Mesenchymal stem cell (in vitro differentiated cells and primary cell): ENCODE measurements at regions not wholly inside any gene's neighbourhood (a gene's known extent, or its start where the extent isn't known, plus 50 kb on each side); places are given as distances from the start of the nearest gene placed in this dataset.

Experiments
- DNase-seq: peaks from one replicate; pipeline ENCODE4 v3.0.0-alpha.2; 2013
- H2AFZ ChIP-seq: one replicate; pipeline ENCODE4 v1.6.1; 2013; ENCODE audit warnings: low read depth, mild to moderate bottlenecking, control low read depth, inconsistent platforms, low read length, moderate library complexity
- H2AK5ac ChIP-seq: 2 replicates; pipeline ENCODE4 v1.6.1; 2013; ENCODE audit warnings: low read length, moderate library complexity, mild to moderate bottlenecking, inconsistent platforms; ENCODE audit not compliant: severe bottlenecking
- H2BK120ac ChIP-seq: one replicate; pipeline ENCODE4 v1.6.1; 2013; ENCODE audit warnings: low read depth, mild to moderate bottlenecking, inconsistent platforms, low read length, moderate library complexity
- H2BK12ac ChIP-seq, 2 experiments: one replicate each; pipeline ENCODE4 v1.6.1; 2013; ENCODE audit warnings: inconsistent platforms in 2 of 2, low read length in 2 of 2, mild to moderate bottlenecking in 2 of 2, moderate library complexity in 2 of 2, control low read depth in 1 of 2
- H2BK15ac ChIP-seq: one replicate; pipeline ENCODE4 v1.6.1; 2013; ENCODE audit warnings: mild to moderate bottlenecking, low read depth, inconsistent platforms; ENCODE audit not compliant: poor library complexity, severe bottlenecking
- H2BK5ac ChIP-seq: 2 replicates; pipeline ENCODE4 v1.6.1; 2013; ENCODE audit warnings: low read depth, mild to moderate bottlenecking, low read length, control low read depth, inconsistent platforms; ENCODE audit not compliant: poor library complexity, severe bottlenecking
- H3K14ac ChIP-seq, 2 experiments: one replicate each; pipeline ENCODE4 v1.6.1; 2013; ENCODE audit warnings: inconsistent platforms in 2 of 2, low read length in 2 of 2, control low read depth in 1 of 2, mild to moderate bottlenecking in 1 of 2, moderate library complexity in 1 of 2
- H3K18ac ChIP-seq, 2 experiments: one replicate each; pipeline ENCODE4 v1.6.1; 2013; ENCODE audit warnings: inconsistent platforms in 2 of 2, low read length in 2 of 2, control low read depth in 1 of 2, low read depth in 1 of 2, mild to moderate bottlenecking in 1 of 2
- H3K23ac ChIP-seq, 2 experiments: one replicate each; pipeline ENCODE4 v1.6.1; 2013; ENCODE audit warnings: inconsistent platforms in 2 of 2, low read length in 2 of 2, mild to moderate bottlenecking in 2 of 2, moderate library complexity in 2 of 2, control low read depth in 1 of 2
- H3K27ac ChIP-seq: 2 replicates; pipeline ENCODE4 v1.5.1; 2013; ENCODE audit warnings: mild to moderate bottlenecking, moderate library complexity, low read length, control low read depth, inconsistent platforms; ENCODE audit not compliant: poor library complexity, severe bottlenecking
- H3K27me3 ChIP-seq, 2 experiments: 2 replicates each; pipeline versions ENCODE4 v1.6.1 to v1.7.0; 2013; ENCODE audit warnings: low read length in 2 of 2, mild to moderate bottlenecking in 2 of 2, moderate library complexity in 2 of 2, control low read depth in 1 of 2, inconsistent platforms in 1 of 2; ENCODE audit not compliant: control insufficient read depth in 1 of 2, insufficient read depth in 1 of 2
- H3K36me3 ChIP-seq, 2 experiments: 2 replicates each; pipeline versions ENCODE4 v1.6.1 to v1.7.0; 2013; ENCODE audit warnings: low read length in 2 of 2, control low read depth in 1 of 2, inconsistent platforms in 1 of 2, low read depth in 1 of 2, mild to moderate bottlenecking in 1 of 2; ENCODE audit not compliant: insufficient read depth in 2 of 2, control insufficient read depth in 1 of 2
- H3K4ac ChIP-seq, 2 experiments: one replicate each; pipeline ENCODE4 v1.6.1; 2013; ENCODE audit warnings: inconsistent platforms in 2 of 2, low read length in 2 of 2, mild to moderate bottlenecking in 2 of 2, moderate library complexity in 2 of 2, control low read depth in 1 of 2, low read depth in 1 of 2
- H3K4me1 ChIP-seq: 2 replicates; pipeline ENCODE4 v1.6.1; 2013; ENCODE audit warnings: low read depth, low read length, control low read depth; ENCODE audit not compliant: control insufficient read depth, insufficient read depth
- H3K4me2 ChIP-seq: 2 replicates; pipeline ENCODE4 v1.6.1; 2013; ENCODE audit warnings: low read length, mild to moderate bottlenecking, inconsistent platforms; ENCODE audit not compliant: poor library complexity, severe bottlenecking
- H3K4me3 ChIP-seq, 2 experiments: 2 replicates each; pipeline versions ENCODE4 v1.5.1 to v1.7.0; 2013; ENCODE audit warnings: low read length in 2 of 2, mild to moderate bottlenecking in 2 of 2, control low read depth in 1 of 2, low read depth in 1 of 2; ENCODE audit not compliant: insufficient read depth in 1 of 2
- H3K79me1 ChIP-seq: replicated peaks from 2 replicates; pipeline ENCODE4 v1.6.1; 2013; ENCODE audit warnings: mild to moderate bottlenecking, control low read depth, low read length, inconsistent platforms; ENCODE audit not compliant: poor library complexity, severe bottlenecking
- H3K9ac ChIP-seq: 2 replicates; pipeline ENCODE4 v1.7.0; 2013; ENCODE audit warnings: mild to moderate bottlenecking, low read length, moderate library complexity
- H3K9me3 ChIP-seq: 2 replicates; pipeline ENCODE4 v1.7.0; 2013; ENCODE audit warnings: mild to moderate bottlenecking, low read length; ENCODE audit not compliant: control insufficient read depth
- H4K8ac ChIP-seq: one replicate; pipeline ENCODE4 v1.6.1; 2013; ENCODE audit warnings: inconsistent platforms, mild to moderate bottlenecking, low read length, moderate library complexity
- H4K91ac ChIP-seq: one replicate; pipeline ENCODE4 v1.6.1; 2013; ENCODE audit warnings: mild to moderate bottlenecking, low read length, inconsistent platforms
- WGBS: methylation state at CpG from one replicate; pipeline ENCODE4 v1.1.7; 2013; ENCODE audit warnings: mixed read lengths; 5-methylcytosine and 5-hydroxymethylcytosine counted together

- Histone ChIP-seq H3K27ac (no peak overlapping the region), H2AK5ac (no peak overlapping the region), H2BK120ac (no peak overlapping the region), H3K18ac (no peak overlapping the region), H3K27me3 (peaks cover 0 to 22% of the 10 kb centered on the region in 2 experiments), H3K36me3 (no peaks in the 10 kb centered on the region), H3K14ac (no peak overlapping the region), H2BK12ac (no peak overlapping the region), H2AFZ (no peak overlapping the region), H3K9me3 (peaks cover 10% of the 10 kb centered on the region), H3K4me1 (no peaks in the 10 kb centered on the region), H4K91ac (no peak overlapping the region), H3K9ac (no peak overlapping the region), H3K79me1 (no peaks in the 10 kb centered on the region), H4K8ac (no peak overlapping the region), H2BK5ac (no peak overlapping the region), H3K4me2 (no peak overlapping the region), H3K4me3 (no peak overlapping the region), H3K4ac (no peak overlapping the region), H3K23ac (no peak overlapping the region), H2BK15ac (no peak overlapping the region)
- 66% methylated on average over 11 of the region's 11 CpGs for WGBS
- no peak for DNase-seq
Observed at GRCh38 chr5:4929092-4929655, 211.0 kb upstream of the ADAMTS16 start.

GRCh38 chr5:4939042-4939781, 200.9 kb upstream of the ADAMTS16 start:
- DNase-seq: no peak
- Histone ChIP-seq H3K27ac (no peak overlapping the region), H2BK15ac (no peak overlapping the region), H3K4ac (no peak overlapping the region), H3K4me1 (no peaks in the 10 kb centered on the region), H3K36me3 (no peaks in the 10 kb centered on the region), H4K91ac (no peak overlapping the region), H3K9me3 (no peaks in the 10 kb centered on the region), H2AFZ (no peak overlapping the region), H3K4me2 (no peak overlapping the region), H3K79me1 (no peaks in the 10 kb centered on the region), H3K14ac (no peak overlapping the region), H2BK120ac (no peak overlapping the region), H3K23ac (no peak overlapping the region), H2BK5ac (no peak overlapping the region), H2AK5ac (no peak overlapping the region), H2BK12ac (no peak overlapping the region), H3K18ac (no peak overlapping the region), H4K8ac (no peak overlapping the region), H3K4me3 (no peak overlapping the region), H3K27me3 (peaks cover 0 to 53% of the 10 kb centered on the region in 2 experiments), H3K9ac (no peak overlapping the region)
- WGBS: 85% methylated on average over 13 of the region's 15 CpGs

- no peak overlapping the region for H2BK15ac ChIP-seq
- no peak overlapping the region for H3K4me3 ChIP-seq
- H3K9ac ChIP-seq: no peak overlapping the region
- no peaks in the 10 kb centered on the region for H3K9me3 ChIP-seq
- H3K4ac ChIP-seq: no peak overlapping the region
- H2BK5ac ChIP-seq: no peak overlapping the region
- H2BK12ac ChIP-seq: no peak overlapping the region
- no peak overlapping the region for H3K23ac ChIP-seq
- H2AK5ac ChIP-seq: no peak overlapping the region
- no peak overlapping the region for H3K27ac ChIP-seq
- H3K14ac ChIP-seq: no peak overlapping the region
- no peaks in the 10 kb centered on the region for H3K79me1 ChIP-seq
- DNase-seq: no peak
- H3K36me3 ChIP-seq: no peaks in the 10 kb centered on the region
- no peak overlapping the region for H4K91ac ChIP-seq
- no peaks in the 10 kb centered on the region for H3K4me1 ChIP-seq
- H3K27me3 ChIP-seq: peaks cover 0 to 69% of the 10 kb centered on the region in 2 experiments
- no peak overlapping the region for H3K18ac ChIP-seq
- no peak overlapping the region for H2AFZ ChIP-seq
- WGBS: 91% methylated on average over 6 of the region's 12 CpGs
- no peak overlapping the region for H2BK120ac ChIP-seq
- no peak overlapping the region for H4K8ac ChIP-seq
- no peak overlapping the region for H3K4me2 ChIP-seq
Observed at GRCh38 chr5:4941161-4941560, 199.0 kb upstream of the ADAMTS16 start.

GRCh38 chr5:4941957-4942830, 197.9 kb upstream of the ADAMTS16 start:
- Histone ChIP-seq H3K4me3 (peak overlapping the region in 1 of 2 experiments; percentile 44), H4K8ac (no peak overlapping the region), H3K23ac (no peak overlapping the region), H3K4me1 (no peaks in the 10 kb centered on the region), H2BK120ac (no peak overlapping the region), H3K18ac (no peak overlapping the region), H3K36me3 (no peaks in the 10 kb centered on the region), H2BK15ac (no peak overlapping the region), H2BK12ac (no peak overlapping the region), H3K4ac (no peak overlapping the region), H3K9ac (no peak overlapping the region), H3K27ac (no peak overlapping the region), H3K27me3 (peaks cover 0 to 72% of the 10 kb centered on the region in 2 experiments), H2AK5ac (no peak overlapping the region), H3K79me1 (no peaks in the 10 kb centered on the region), H2AFZ (no peak overlapping the region), H3K14ac (no peak overlapping the region), H2BK5ac (no peak overlapping the region), H3K4me2 (no peak overlapping the region), H3K9me3 (no peaks in the 10 kb centered on the region), H4K91ac (no peak overlapping the region)
- no peak for DNase-seq
- 47% methylated on average over 32 of the region's 33 CpGs for WGBS
